GM23338 (cell line): ENCODE measurements at regions not wholly inside any gene's neighbourhood (a gene's known extent, or its start where the extent isn't known, plus 50 kb on each side); places are given as distances from the start of the nearest gene placed in this dataset.

ENCODE experiments used
- ATAC-seq: fragments of 200-7000 bp; cut with Tn5 transposase; 3 replicates; pipeline ENCODE4 v1.9.1; 2020
- DNase-seq: peaks from one replicate; pipeline ENCODE4 v3.0.0-alpha.2; 2015; ENCODE audit warnings: low spot score
- H2AFZ ChIP-seq: fragments of 200-600 bp; sonication (generic); 2 replicates; pipeline ENCODE4 v1.8.0; 2016; ENCODE audit warnings: antibody characterized with exemption, mild to moderate bottlenecking, moderate library complexity
- H3F3A ChIP-seq: fragments of 200-600 bp; sonication (generic); replicated peaks from 2 replicates; pipeline ENCODE4 v1.8.0; 2017; ENCODE audit warnings: antibody characterized with exemption, mixed run types, low read depth
- H3K27ac ChIP-seq: fragments of 200-600 bp; sonication (generic); 2 replicates; pipeline ENCODE4 v1.6.1; 2016; ENCODE audit warnings: low read depth
- H3K27me3 ChIP-seq: fragments of 200-600 bp; sonication (generic); 2 replicates; pipeline ENCODE4 v1.8.0; 2016; ENCODE audit warnings: mild to moderate bottlenecking, mixed run types, moderate library complexity; ENCODE audit not compliant: insufficient read depth
- H3K36me3 ChIP-seq: fragments of 200-600 bp; sonication (generic); 2 replicates; pipeline ENCODE4 v1.8.0; 2016; ENCODE audit warnings: mild to moderate bottlenecking; ENCODE audit not compliant: insufficient read depth
- H3K4me1 ChIP-seq: fragments of 200-600 bp; sonication (generic); 2 replicates; pipeline ENCODE4 v1.8.0; 2016; ENCODE audit warnings: mild to moderate bottlenecking, moderate library complexity; ENCODE audit not compliant: insufficient read depth
- H3K4me2 ChIP-seq: fragments of 200-600 bp; sonication (generic); 2 replicates; pipeline ENCODE4 v1.7.1; 2017; ENCODE audit warnings: mixed run types
- H3K4me3 ChIP-seq: fragments of 200-600 bp; sonication (generic); 2 replicates; pipeline ENCODE4 v1.6.1; 2016; ENCODE audit warnings: mixed run types
- H3K79me2 ChIP-seq: fragments of 200-600 bp; sonication (generic); replicated peaks from 2 replicates; pipeline ENCODE4 v1.8.0; 2017; ENCODE audit warnings: mild to moderate bottlenecking; ENCODE audit not compliant: insufficient read depth
- H3K9me2 ChIP-seq: fragments of 200-600 bp; sonication (generic); 2 replicates; pipeline ENCODE4 v1.8.0; 2017; ENCODE audit not compliant: insufficient read depth
- H4K20me1 ChIP-seq: fragments of 200-600 bp; sonication (generic); replicated peaks from 2 replicates; pipeline ENCODE4 v1.8.0; 2017; ENCODE audit warnings: mild to moderate bottlenecking; ENCODE audit not compliant: insufficient read depth
- H3K27ac Mint-ChIP-seq: 2 replicates; pipeline ENCODE4 v1.8.0; 2020; ENCODE audit warnings: inconsistent platforms, mild to moderate bottlenecking, moderate library complexity, mixed read lengths
- H3K27me3 Mint-ChIP-seq: 3 replicates; pipeline ENCODE4 v1.8.0; 2022; ENCODE audit warnings: low read depth, mild to moderate bottlenecking, moderate library complexity, mixed read lengths, inconsistent platforms; ENCODE audit not compliant: insufficient read depth, poor library complexity
- H3K36me3 Mint-ChIP-seq: 3 replicates; pipeline ENCODE4 v1.8.0; 2021; ENCODE audit warnings: low read depth, mild to moderate bottlenecking, inconsistent platforms, moderate library complexity, mixed read lengths
- H3K4me1 Mint-ChIP-seq: 3 replicates; pipeline ENCODE4 v1.8.0; 2020; ENCODE audit warnings: mild to moderate bottlenecking, inconsistent platforms, mixed read lengths
- H3K4me3 Mint-ChIP-seq: 3 replicates; pipeline ENCODE4 v1.8.0; 2021; ENCODE audit warnings: moderate library complexity, mild to moderate bottlenecking, inconsistent platforms, mixed read lengths
- H3K9me3 Mint-ChIP-seq: 3 replicates; pipeline ENCODE4 v1.8.0; 2020; ENCODE audit warnings: moderate library complexity, mild to moderate bottlenecking, inconsistent platforms, mixed read lengths
- CREB1 ChIP-seq: fragments of 250-450 bp; sonication (Bioruptor Pico); IDR thresholded peaks from 2 replicates; pipeline ENCODE4 v1.5.0; 2020; ENCODE audit warnings: low read depth, mild to moderate bottlenecking, moderate library complexity
- ETS1 ChIP-seq: IDR thresholded peaks from 2 replicates; pipeline ENCODE4 v1.6.1; 2016; ENCODE audit warnings: antibody characterized with exemption
- EZH2 ChIP-seq: fragments of 200-600 bp; sonication (generic); IDR thresholded peaks from one replicate; pipeline ENCODE4 v1.8.0; 2017; ENCODE audit warnings: antibody characterized with exemption, mild to moderate bottlenecking, low read depth; ENCODE audit not compliant: unreplicated experiment
- EZH2phosphoT487 ChIP-seq: fragments of 200-600 bp; sonication (generic); IDR thresholded peaks from one replicate; pipeline ENCODE4 v1.8.1; 2018; ENCODE audit warnings: antibody characterized with exemption; ENCODE audit not compliant: unreplicated experiment
- JUNB ChIP-seq: IDR thresholded peaks from one replicate; pipeline ENCODE4 v1.6.1; 2016; ENCODE audit warnings: antibody characterized with exemption; ENCODE audit not compliant: unreplicated experiment
- NANOG ChIP-seq: IDR thresholded peaks from 2 replicates; pipeline ENCODE4 v1.6.1; 2016; ENCODE audit warnings: antibody characterized with exemption, borderline replicate concordance
- ZNF462 ChIP-seq: fragments of 250-450 bp; sonication (Bioruptor Pico); IDR thresholded peaks from 2 replicates; pipeline ENCODE4 v1.5.0; 2020; ENCODE audit warnings: mild to moderate bottlenecking, moderate library complexity
- TF ChIP-seq, protein P1 (sequence below): IDR thresholded peaks from one replicate; pipeline ENCODE4 v1.6.1; 2018; ENCODE audit warnings: antibody characterized with exemption; ENCODE audit not compliant: unreplicated experiment

DNA sequence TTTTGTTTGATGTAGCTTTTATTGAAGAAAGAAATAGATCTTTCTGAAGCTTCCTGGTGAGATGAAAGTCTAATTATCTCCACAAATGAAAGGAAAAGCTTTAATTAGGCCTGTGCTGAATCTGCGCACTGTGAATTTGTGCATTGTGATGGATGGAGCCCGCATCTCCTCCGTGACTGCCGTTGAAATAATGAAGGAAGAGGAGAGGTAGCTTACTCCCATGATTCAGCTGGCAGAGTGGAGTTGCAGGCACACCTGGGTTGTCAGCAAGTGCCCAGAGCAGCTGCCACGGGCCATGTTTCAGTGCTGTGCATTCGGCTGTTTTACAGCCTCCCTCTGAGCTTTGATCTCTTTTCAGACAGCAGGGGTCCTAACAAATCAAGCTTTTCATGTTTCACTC is 735.3 kb upstream of the TENM3 start (continued):
- TF ChIP-seq EZH2phosphoT487 (no peak), CREB1 (CRISPR knock-in tag) (no peak), NANOG (no peak), EZH2 (no peak)

GRCh38 chr4:181508601-181509000 is 734.6 kb upstream of the TENM3 start:
- ATAC-seq: no peak
- H3K36me3 Mint-ChIP-seq: no peaks in the 10 kb centered on the region
- Histone ChIP-seq H3K27ac (no peak overlapping the region), H3F3A (no peaks in the 10 kb centered on the region), H3K79me2 (no peaks in the 10 kb centered on the region), H2AFZ (no peak overlapping the region), H3K4me1 (peaks cover 12% of the 10 kb centered on the region), H3K4me2 (no peak overlapping the region), H3K36me3 (no peaks in the 10 kb centered on the region), H3K9me2 (no peaks in the 10 kb centered on the region), H4K20me1 (no peaks in the 10 kb centered on the region), H3K4me3 (no peak overlapping the region), H3K27me3 (no peaks in the 10 kb centered on the region)
- H3K4me3 Mint-ChIP-seq: no peak overlapping the region
- no peak for DNase-seq
- H3K27me3 Mint-ChIP-seq: peaks cover 4% of the 10 kb centered on the region
- no peak for TF ChIP-seq EZH2
- H3K4me1 Mint-ChIP-seq: peaks cover 49% of the 10 kb centered on the region
- no peaks in the 10 kb centered on the region for H3K9me3 Mint-ChIP-seq
- H3K27ac Mint-ChIP-seq: no peak overlapping the region

DNA sequence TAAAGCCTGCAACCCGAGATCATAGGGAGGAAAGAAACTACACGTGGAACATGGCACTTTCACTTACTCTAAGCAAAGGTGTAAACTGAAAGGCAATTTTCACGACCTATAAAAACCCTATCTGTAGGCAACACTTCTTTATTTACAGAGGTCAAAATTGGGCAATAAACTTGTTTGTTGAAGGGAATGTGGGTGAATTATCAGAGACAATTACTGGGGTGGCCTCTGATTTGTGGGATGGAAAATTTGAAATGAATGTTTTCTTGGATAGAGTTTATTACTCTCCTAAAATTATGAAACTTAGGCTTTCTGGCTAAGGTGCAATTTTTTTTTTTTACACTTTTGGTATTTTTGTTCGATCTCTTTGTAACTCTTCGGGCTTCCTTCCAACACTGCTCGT is 734.1 kb upstream of the TENM3 start:
- no peaks in the 10 kb centered on the region for H3F3A ChIP-seq
- Mint-ChIP-seq H3K27me3 (peaks cover 4% of the 10 kb centered on the region), H3K27ac (no peak overlapping the region), H3K36me3 (no peaks in the 10 kb centered on the region), H3K4me3 (no peak overlapping the region), H3K9me3 (no peaks in the 10 kb centered on the region), H3K4me1 (peaks cover 46% of the 10 kb centered on the region)
- H4K20me1 ChIP-seq: no peaks in the 10 kb centered on the region
- H3K9me2 ChIP-seq: no peaks in the 10 kb centered on the region
- ATAC-seq (no peak), DNase-seq (no peak)
- no peak overlapping the region for H3K27ac ChIP-seq
- no peaks in the 10 kb centered on the region for H3K27me3 ChIP-seq
- peaks cover 12% of the 10 kb centered on the region; the same call in 1 of the 2 replicates for H3K4me1 ChIP-seq
- no peak overlapping the region for H2AFZ ChIP-seq
- no peak overlapping the region for H3K4me3 ChIP-seq
- H3K36me3 ChIP-seq: no peaks in the 10 kb centered on the region
- H3K79me2 ChIP-seq: no peaks in the 10 kb centered on the region
- no peak overlapping the region for H3K4me2 ChIP-seq
- TF ChIP-seq EZH2: no peak
- TF ChIP-seq, protein P1, sequence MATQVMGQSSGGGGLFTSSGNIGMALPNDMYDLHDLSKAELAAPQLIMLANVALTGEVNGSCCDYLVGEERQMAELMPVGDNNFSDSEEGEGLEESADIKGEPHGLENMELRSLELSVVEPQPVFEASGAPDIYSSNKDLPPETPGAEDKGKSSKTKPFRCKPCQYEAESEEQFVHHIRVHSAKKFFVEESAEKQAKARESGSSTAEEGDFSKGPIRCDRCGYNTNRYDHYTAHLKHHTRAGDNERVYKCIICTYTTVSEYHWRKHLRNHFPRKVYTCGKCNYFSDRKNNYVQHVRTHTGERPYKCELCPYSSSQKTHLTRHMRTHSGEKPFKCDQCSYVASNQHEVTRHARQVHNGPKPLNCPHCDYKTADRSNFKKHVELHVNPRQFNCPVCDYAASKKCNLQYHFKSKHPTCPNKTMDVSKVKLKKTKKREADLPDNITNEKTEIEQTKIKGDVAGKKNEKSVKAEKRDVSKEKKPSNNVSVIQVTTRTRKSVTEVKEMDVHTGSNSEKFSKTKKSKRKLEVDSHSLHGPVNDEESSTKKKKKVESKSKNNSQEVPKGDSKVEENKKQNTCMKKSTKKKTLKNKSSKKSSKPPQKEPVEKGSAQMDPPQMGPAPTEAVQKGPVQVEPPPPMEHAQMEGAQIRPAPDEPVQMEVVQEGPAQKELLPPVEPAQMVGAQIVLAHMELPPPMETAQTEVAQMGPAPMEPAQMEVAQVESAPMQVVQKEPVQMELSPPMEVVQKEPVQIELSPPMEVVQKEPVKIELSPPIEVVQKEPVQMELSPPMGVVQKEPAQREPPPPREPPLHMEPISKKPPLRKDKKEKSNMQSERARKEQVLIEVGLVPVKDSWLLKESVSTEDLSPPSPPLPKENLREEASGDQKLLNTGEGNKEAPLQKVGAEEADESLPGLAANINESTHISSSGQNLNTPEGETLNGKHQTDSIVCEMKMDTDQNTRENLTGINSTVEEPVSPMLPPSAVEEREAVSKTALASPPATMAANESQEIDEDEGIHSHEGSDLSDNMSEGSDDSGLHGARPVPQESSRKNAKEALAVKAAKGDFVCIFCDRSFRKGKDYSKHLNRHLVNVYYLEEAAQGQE: no peak
- TF ChIP-seq ZNF462 (CRISPR knock-in tag): no peak
- no peak for TF ChIP-seq JUNB
- no peak for TF ChIP-seq ETS1
